GM23338 (cell line): ENCODE measurements at regions not wholly inside any gene's neighbourhood (a gene's known extent, or its start where the extent isn't known, plus 50 kb on each side); places are given as distances from the start of the nearest gene placed in this dataset.

Source experiments
- ATAC-seq: fragments of 200-7000 bp; cut with Tn5 transposase; 3 replicates; pipeline ENCODE4 v1.9.1; 2020
- DNase-seq: peaks from one replicate; pipeline ENCODE4 v3.0.0-alpha.2; 2015; ENCODE audit warnings: low spot score
- H2AFZ ChIP-seq: fragments of 200-600 bp; sonication (generic); 2 replicates; pipeline ENCODE4 v1.8.0; 2016; ENCODE audit warnings: antibody characterized with exemption, mild to moderate bottlenecking, moderate library complexity
- H3F3A ChIP-seq: fragments of 200-600 bp; sonication (generic); replicated peaks from 2 replicates; pipeline ENCODE4 v1.8.0; 2017; ENCODE audit warnings: antibody characterized with exemption, mixed run types, low read depth
- H3K27ac ChIP-seq: fragments of 200-600 bp; sonication (generic); 2 replicates; pipeline ENCODE4 v1.6.1; 2016; ENCODE audit warnings: low read depth
- H3K27me3 ChIP-seq: fragments of 200-600 bp; sonication (generic); 2 replicates; pipeline ENCODE4 v1.8.0; 2016; ENCODE audit warnings: mild to moderate bottlenecking, mixed run types, moderate library complexity; ENCODE audit not compliant: insufficient read depth
- H3K36me3 ChIP-seq: fragments of 200-600 bp; sonication (generic); 2 replicates; pipeline ENCODE4 v1.8.0; 2016; ENCODE audit warnings: mild to moderate bottlenecking; ENCODE audit not compliant: insufficient read depth
- H3K4me1 ChIP-seq: fragments of 200-600 bp; sonication (generic); 2 replicates; pipeline ENCODE4 v1.8.0; 2016; ENCODE audit warnings: mild to moderate bottlenecking, moderate library complexity; ENCODE audit not compliant: insufficient read depth
- H3K4me2 ChIP-seq: fragments of 200-600 bp; sonication (generic); 2 replicates; pipeline ENCODE4 v1.7.1; 2017; ENCODE audit warnings: mixed run types
- H3K4me3 ChIP-seq: fragments of 200-600 bp; sonication (generic); 2 replicates; pipeline ENCODE4 v1.6.1; 2016; ENCODE audit warnings: mixed run types
- H3K79me2 ChIP-seq: fragments of 200-600 bp; sonication (generic); replicated peaks from 2 replicates; pipeline ENCODE4 v1.8.0; 2017; ENCODE audit warnings: mild to moderate bottlenecking; ENCODE audit not compliant: insufficient read depth
- H3K9me2 ChIP-seq: fragments of 200-600 bp; sonication (generic); 2 replicates; pipeline ENCODE4 v1.8.0; 2017; ENCODE audit not compliant: insufficient read depth
- H4K20me1 ChIP-seq: fragments of 200-600 bp; sonication (generic); replicated peaks from 2 replicates; pipeline ENCODE4 v1.8.0; 2017; ENCODE audit warnings: mild to moderate bottlenecking; ENCODE audit not compliant: insufficient read depth
- H3K27ac Mint-ChIP-seq: 2 replicates; pipeline ENCODE4 v1.8.0; 2020; ENCODE audit warnings: inconsistent platforms, mild to moderate bottlenecking, moderate library complexity, mixed read lengths
- H3K27me3 Mint-ChIP-seq: 3 replicates; pipeline ENCODE4 v1.8.0; 2022; ENCODE audit warnings: low read depth, mild to moderate bottlenecking, moderate library complexity, mixed read lengths, inconsistent platforms; ENCODE audit not compliant: insufficient read depth, poor library complexity
- H3K36me3 Mint-ChIP-seq: 3 replicates; pipeline ENCODE4 v1.8.0; 2021; ENCODE audit warnings: low read depth, mild to moderate bottlenecking, inconsistent platforms, moderate library complexity, mixed read lengths
- H3K4me1 Mint-ChIP-seq: 3 replicates; pipeline ENCODE4 v1.8.0; 2020; ENCODE audit warnings: mild to moderate bottlenecking, inconsistent platforms, mixed read lengths
- H3K4me3 Mint-ChIP-seq: 3 replicates; pipeline ENCODE4 v1.8.0; 2021; ENCODE audit warnings: moderate library complexity, mild to moderate bottlenecking, inconsistent platforms, mixed read lengths
- H3K9me3 Mint-ChIP-seq: 3 replicates; pipeline ENCODE4 v1.8.0; 2020; ENCODE audit warnings: moderate library complexity, mild to moderate bottlenecking, inconsistent platforms, mixed read lengths
- CREB1 ChIP-seq: fragments of 250-450 bp; sonication (Bioruptor Pico); IDR thresholded peaks from 2 replicates; pipeline ENCODE4 v1.5.0; 2020; ENCODE audit warnings: low read depth, mild to moderate bottlenecking, moderate library complexity
- EZH2 ChIP-seq: fragments of 200-600 bp; sonication (generic); IDR thresholded peaks from one replicate; pipeline ENCODE4 v1.8.0; 2017; ENCODE audit warnings: antibody characterized with exemption, mild to moderate bottlenecking, low read depth; ENCODE audit not compliant: unreplicated experiment
- EZH2phosphoT487 ChIP-seq: fragments of 200-600 bp; sonication (generic); IDR thresholded peaks from one replicate; pipeline ENCODE4 v1.8.1; 2018; ENCODE audit warnings: antibody characterized with exemption; ENCODE audit not compliant: unreplicated experiment
- REST ChIP-seq: IDR thresholded peaks from one replicate; pipeline ENCODE4 v1.6.1; 2018; ENCODE audit warnings: antibody characterized with exemption; ENCODE audit not compliant: unreplicated experiment
- TF ChIP-seq, protein P1 (sequence below): fragments of 250-450 bp; sonication (Bioruptor Pico); IDR thresholded peaks from 2 replicates; pipeline ENCODE4 v1.5.0; 2020; ENCODE audit warnings: mild to moderate bottlenecking, moderate library complexity

DNA sequence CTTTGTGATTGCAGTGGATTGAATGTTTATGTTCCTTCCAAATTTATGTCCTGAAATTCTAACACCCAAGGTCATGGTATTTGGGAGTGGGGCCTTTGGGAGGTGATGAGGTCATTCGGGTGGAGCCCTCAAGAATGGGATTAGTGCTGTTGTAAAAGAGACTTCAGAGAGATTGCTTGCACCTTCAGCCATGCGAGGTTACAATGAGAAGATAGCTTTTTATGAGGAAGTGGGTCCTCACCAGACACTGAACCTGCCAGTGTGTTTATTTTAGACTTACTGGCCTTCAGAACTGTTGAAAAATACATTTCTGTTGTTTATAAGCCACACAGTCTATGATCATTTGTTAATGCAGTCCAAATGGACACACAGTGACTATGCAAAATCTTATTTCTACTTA, 161.0 kb upstream of the GPRIN3 start (continued):
- TF ChIP-seq, protein P1, sequence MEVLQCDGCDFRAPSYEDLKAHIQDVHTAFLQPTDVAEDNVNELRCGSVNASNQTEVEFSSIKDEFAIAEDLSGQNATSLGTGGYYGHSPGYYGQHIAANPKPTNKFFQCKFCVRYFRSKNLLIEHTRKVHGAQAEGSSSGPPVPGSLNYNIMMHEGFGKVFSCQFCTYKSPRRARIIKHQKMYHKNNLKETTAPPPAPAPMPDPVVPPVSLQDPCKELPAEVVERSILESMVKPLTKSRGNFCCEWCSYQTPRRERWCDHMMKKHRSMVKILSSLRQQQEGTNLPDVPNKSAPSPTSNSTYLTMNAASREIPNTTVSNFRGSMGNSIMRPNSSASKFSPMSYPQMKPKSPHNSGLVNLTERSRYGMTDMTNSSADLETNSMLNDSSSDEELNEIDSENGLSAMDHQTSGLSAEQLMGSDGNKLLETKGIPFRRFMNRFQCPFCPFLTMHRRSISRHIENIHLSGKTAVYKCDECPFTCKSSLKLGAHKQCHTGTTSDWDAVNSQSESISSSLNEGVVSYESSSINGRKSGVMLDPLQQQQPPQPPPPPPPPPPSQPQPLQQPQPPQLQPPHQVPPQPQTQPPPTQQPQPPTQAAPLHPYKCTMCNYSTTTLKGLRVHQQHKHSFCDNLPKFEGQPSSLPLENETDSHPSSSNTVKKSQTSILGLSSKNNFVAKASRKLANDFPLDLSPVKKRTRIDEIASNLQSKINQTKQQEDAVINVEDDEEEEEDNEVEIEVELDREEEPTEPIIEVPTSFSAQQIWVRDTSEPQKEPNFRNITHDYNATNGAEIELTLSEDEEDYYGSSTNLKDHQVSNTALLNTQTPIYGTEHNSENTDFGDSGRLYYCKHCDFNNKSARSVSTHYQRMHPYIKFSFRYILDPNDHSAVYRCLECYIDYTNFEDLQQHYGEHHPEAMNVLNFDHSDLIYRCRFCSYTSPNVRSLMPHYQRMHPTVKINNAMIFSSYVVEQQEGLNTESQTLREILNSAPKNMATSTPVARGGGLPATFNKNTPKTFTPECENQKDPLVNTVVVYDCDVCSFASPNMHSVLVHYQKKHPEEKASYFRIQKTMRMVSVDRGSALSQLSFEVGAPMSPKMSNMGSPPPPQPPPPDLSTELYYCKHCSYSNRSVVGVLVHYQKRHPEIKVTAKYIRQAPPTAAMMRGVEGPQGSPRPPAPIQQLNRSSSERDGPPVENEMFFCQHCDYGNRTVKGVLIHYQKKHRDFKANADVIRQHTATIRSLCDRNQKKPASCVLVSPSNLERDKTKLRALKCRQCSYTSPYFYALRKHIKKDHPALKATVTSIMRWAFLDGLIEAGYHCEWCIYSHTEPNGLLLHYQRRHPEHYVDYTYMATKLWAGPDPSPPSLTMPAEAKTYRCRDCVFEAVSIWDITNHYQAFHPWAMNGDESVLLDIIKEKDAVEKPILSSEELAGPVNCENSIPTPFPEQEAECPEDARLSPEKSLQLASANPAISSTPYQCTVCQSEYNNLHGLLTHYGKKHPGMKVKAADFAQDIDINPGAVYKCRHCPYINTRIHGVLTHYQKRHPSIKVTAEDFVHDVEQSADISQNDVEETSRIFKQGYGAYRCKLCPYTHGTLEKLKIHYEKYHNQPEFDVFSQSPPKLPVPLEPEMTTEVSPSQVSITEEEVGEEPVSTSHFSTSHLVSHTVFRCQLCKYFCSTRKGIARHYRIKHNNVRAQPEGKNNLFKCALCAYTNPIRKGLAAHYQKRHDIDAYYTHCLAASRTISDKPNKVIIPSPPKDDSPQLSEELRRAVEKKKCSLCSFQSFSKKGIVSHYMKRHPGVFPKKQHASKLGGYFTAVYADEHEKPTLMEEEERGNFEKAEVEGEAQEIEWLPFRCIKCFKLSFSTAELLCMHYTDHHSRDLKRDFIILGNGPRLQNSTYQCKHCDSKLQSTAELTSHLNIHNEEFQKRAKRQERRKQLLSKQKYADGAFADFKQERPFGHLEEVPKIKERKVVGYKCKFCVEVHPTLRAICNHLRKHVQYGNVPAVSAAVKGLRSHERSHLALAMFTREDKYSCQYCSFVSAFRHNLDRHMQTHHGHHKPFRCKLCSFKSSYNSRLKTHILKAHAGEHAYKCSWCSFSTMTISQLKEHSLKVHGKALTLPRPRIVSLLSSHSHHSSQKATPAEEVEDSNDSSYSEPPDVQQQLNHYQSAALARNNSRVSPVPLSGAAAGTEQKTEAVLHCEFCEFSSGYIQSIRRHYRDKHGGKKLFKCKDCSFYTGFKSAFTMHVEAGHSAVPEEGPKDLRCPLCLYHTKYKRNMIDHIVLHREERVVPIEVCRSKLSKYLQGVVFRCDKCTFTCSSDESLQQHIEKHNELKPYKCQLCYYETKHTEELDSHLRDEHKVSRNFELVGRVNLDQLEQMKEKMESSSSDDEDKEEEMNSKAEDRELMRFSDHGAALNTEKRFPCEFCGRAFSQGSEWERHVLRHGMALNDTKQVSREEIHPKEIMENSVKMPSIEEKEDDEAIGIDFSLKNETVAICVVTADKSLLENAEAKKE = no peak

GRCh38 chr4:89463341-89463740, 155.7 kb upstream of the GPRIN3 start:
- DNase-seq (no peak), ATAC-seq (no peak)
- H4K20me1 ChIP-seq = no peaks in the 10 kb centered on the region
- no peak overlapping the region for H3K4me2 ChIP-seq
- no peaks in the 10 kb centered on the region for H3K36me3 ChIP-seq
- H3K79me2 ChIP-seq = no peaks in the 10 kb centered on the region
- H2AFZ ChIP-seq = no peak overlapping the region
- Mint-ChIP-seq H3K4me1 (no peaks in the 10 kb centered on the region), H3K27me3 (peaks cover 3% of the 10 kb centered on the region), H3K36me3 (no peaks in the 10 kb centered on the region), H3K4me3 (no peak overlapping the region), H3K27ac (no peak overlapping the region), H3K9me3 (no peaks in the 10 kb centered on the region)
- H3K4me1 ChIP-seq = no peaks in the 10 kb centered on the region
- no peaks in the 10 kb centered on the region for H3F3A ChIP-seq
- no peaks in the 10 kb centered on the region for H3K27me3 ChIP-seq
- no peak overlapping the region for H3K27ac ChIP-seq
- no peak overlapping the region for H3K4me3 ChIP-seq
- no peaks in the 10 kb centered on the region for H3K9me2 ChIP-seq
- TF ChIP-seq EZH2phosphoT487 (no peak), EZH2 (no peak), REST (no peak), CREB1 (no peak)
- TF ChIP-seq, protein P1 = no peak
